Gastrocnemius medialis (tissue), 4 donors: ENCODE measurements at regions not wholly inside any gene's neighbourhood (a gene's known extent, or its start where the extent isn't known, plus 50 kb on each side); places are given as distances from the start of the nearest gene placed in this dataset.

ENCODE experiments used
- CTCF ChIP-seq, 5 experiments: fragments of 450-650 bp in 3 of 5; fragments of 200-600 bp in 2 of 5; sonication (generic) in 2 of 5; IDR thresholded peaks in 4 of 5; conservative IDR thresholded peaks in 1 of 5; 1 replicate in 4 of 5; 2 replicates in 1 of 5; pipeline ENCODE4 v1.5.1; 2016 to 2019; ENCODE audit warnings: antibody characterized with exemption in 5 of 5, mild to moderate bottlenecking in 3 of 5, moderate library complexity in 3 of 5
- POLR2A ChIP-seq, 2 donors: fragments of 450-650 bp; IDR thresholded peaks; one replicate each; pipeline ENCODE4 v1.6.1; 2017; ENCODE audit warnings: antibody characterized with exemption in 2 of 2, mild to moderate bottlenecking in 2 of 2, moderate library complexity in 2 of 2

- TF ChIP-seq CTCF (IDR thresholded peaks at IDR 0.05 in 4 of 5, conservative IDR thresholded peaks at IDR 0.05 in 1 of 5) (no peak), POLR2A (IDR thresholded peaks at IDR 0.05) (no peak)
Observed at GRCh38 chr9:86488794-86489193, 134.6 kb upstream of the TUT7 start.
